ENCODE measurements at regions not wholly inside any gene's neighbourhood (a gene's known extent, or its start where the extent isn't known, plus 50 kb on each side); places are given as distances from the start of the nearest gene placed in this dataset.

- TF ChIP-seq, protein P1, sequence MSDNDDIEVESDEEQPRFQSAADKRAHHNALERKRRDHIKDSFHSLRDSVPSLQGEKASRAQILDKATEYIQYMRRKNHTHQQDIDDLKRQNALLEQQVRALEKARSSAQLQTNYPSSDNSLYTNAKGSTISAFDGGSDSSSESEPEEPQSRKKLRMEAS (IDR thresholded peaks at IDR 0.05; ENCODE audit: low read depth, low read length): no peak
- TF ChIP-seq, protein P2, sequence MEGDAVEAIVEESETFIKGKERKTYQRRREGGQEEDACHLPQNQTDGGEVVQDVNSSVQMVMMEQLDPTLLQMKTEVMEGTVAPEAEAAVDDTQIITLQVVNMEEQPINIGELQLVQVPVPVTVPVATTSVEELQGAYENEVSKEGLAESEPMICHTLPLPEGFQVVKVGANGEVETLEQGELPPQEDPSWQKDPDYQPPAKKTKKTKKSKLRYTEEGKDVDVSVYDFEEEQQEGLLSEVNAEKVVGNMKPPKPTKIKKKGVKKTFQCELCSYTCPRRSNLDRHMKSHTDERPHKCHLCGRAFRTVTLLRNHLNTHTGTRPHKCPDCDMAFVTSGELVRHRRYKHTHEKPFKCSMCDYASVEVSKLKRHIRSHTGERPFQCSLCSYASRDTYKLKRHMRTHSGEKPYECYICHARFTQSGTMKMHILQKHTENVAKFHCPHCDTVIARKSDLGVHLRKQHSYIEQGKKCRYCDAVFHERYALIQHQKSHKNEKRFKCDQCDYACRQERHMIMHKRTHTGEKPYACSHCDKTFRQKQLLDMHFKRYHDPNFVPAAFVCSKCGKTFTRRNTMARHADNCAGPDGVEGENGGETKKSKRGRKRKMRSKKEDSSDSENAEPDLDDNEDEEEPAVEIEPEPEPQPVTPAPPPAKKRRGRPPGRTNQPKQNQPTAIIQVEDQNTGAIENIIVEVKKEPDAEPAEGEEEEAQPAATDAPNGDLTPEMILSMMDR (IDR thresholded peaks at IDR 0.05; ENCODE audit: low read depth, low read length): no peak
- TF ChIP-seq POLR2A (IDR thresholded peaks at IDR 0.05; ENCODE audit: extremely low read depth, insufficient read length) (no peak), MYC (IDR thresholded peaks at IDR 0.05; ENCODE audit: low read depth, low read length) (no peak)
Measured at GRCh38 chr17:55666806-55667205, 55.9 kb downstream of the TMEM100 start.
